Fibroblast of lung (primary cell): ENCODE measurements at regions not wholly inside any gene's neighbourhood (a gene's known extent, or its start where the extent isn't known, plus 50 kb on each side); places are given as distances from the start of the nearest gene placed in this dataset.

Experiments
- DNase-seq, 2 donors: peaks; one replicate each; pipeline versions ENCODE4 v3.0.0 to v3.0.0-alpha.2; 2010; ENCODE audit warnings: low read depth in 2 of 2
- H2AFZ ChIP-seq: 2 replicates; pipeline ENCODE4 v1.5.1; 2012; ENCODE audit warnings: low read length, control low read depth, inconsistent platforms
- H3K27ac ChIP-seq: 2 replicates; pipeline ENCODE4 v1.5.1; 2011; ENCODE audit warnings: low read length, control low read depth; ENCODE audit not compliant: insufficient read depth
- H3K27me3 ChIP-seq: 2 replicates; pipeline ENCODE4 v1.5.1; 2011; ENCODE audit warnings: mild to moderate bottlenecking, low read length; ENCODE audit not compliant: control insufficient read depth, insufficient read depth
- H3K36me3 ChIP-seq: 2 replicates; pipeline ENCODE4 v1.5.1; 2011; ENCODE audit warnings: low read length; ENCODE audit not compliant: control insufficient read depth, insufficient read depth
- H3K4me1 ChIP-seq: 2 replicates; pipeline ENCODE4 v1.5.1; 2011; ENCODE audit warnings: low read length; ENCODE audit not compliant: control insufficient read depth, insufficient read depth; ENCODE audit errors: extremely low read depth
- H3K4me2 ChIP-seq: 2 replicates; pipeline ENCODE4 v1.5.1; 2011; ENCODE audit warnings: low read length, control low read depth; ENCODE audit not compliant: insufficient read depth; ENCODE audit errors: extremely low read depth
- H3K4me3 ChIP-seq, 4 experiments: fragments of 200-600 bp in 1 of 4; sonication (generic) in 1 of 4; replicated peaks in 1 of 4; 2 replicates each; pipeline ENCODE4 v1.5.1; 2011 to 2016; ENCODE audit warnings: low read length in 4 of 4, low read depth in 3 of 4, mild to moderate bottlenecking in 3 of 4, control low read depth in 2 of 4, inconsistent platforms in 1 of 4, mixed read lengths in 1 of 4; ENCODE audit not compliant: insufficient read depth in 1 of 4; ENCODE audit errors: control extremely low read depth in 1 of 4
- H3K79me2 ChIP-seq: 2 replicates; pipeline ENCODE4 v1.5.1; 2012; ENCODE audit warnings: mild to moderate bottlenecking, low read length, inconsistent platforms; ENCODE audit not compliant: control insufficient read depth, insufficient read depth
- H3K9ac ChIP-seq: 2 replicates; pipeline ENCODE4 v1.5.1; 2011; ENCODE audit warnings: mild to moderate bottlenecking, low read length, control low read depth; ENCODE audit not compliant: insufficient read depth
- H3K9me3 ChIP-seq: 2 replicates; pipeline ENCODE4 v1.5.1; 2012; ENCODE audit warnings: low read depth, low read length; ENCODE audit not compliant: control insufficient read depth, insufficient read depth
- H4K20me1 ChIP-seq: 2 replicates; pipeline ENCODE4 v1.5.1; 2011; ENCODE audit warnings: low read length; ENCODE audit not compliant: control insufficient read depth, insufficient read depth; ENCODE audit errors: extremely low read depth
- EZH2 ChIP-seq: IDR thresholded peaks from 2 replicates; pipeline ENCODE4 v1.5.1; 2012; ENCODE audit warnings: low read length, control low read depth, mild to moderate bottlenecking; ENCODE audit errors: missing control alignments
- TF ChIP-seq, protein P1 (sequence below), 2 donors: IDR thresholded peaks in 1 of 2; conservative IDR thresholded peaks in 1 of 2; 1 replicate in 1 of 2; 2 replicates in 1 of 2; pipeline ENCODE4 v1.5.1; 2011 to 2012; ENCODE audit warnings: low read length in 2 of 2, control low read depth in 1 of 2, inconsistent platforms in 1 of 2, low read depth in 1 of 2, mild to moderate bottlenecking in 1 of 2

DNA sequence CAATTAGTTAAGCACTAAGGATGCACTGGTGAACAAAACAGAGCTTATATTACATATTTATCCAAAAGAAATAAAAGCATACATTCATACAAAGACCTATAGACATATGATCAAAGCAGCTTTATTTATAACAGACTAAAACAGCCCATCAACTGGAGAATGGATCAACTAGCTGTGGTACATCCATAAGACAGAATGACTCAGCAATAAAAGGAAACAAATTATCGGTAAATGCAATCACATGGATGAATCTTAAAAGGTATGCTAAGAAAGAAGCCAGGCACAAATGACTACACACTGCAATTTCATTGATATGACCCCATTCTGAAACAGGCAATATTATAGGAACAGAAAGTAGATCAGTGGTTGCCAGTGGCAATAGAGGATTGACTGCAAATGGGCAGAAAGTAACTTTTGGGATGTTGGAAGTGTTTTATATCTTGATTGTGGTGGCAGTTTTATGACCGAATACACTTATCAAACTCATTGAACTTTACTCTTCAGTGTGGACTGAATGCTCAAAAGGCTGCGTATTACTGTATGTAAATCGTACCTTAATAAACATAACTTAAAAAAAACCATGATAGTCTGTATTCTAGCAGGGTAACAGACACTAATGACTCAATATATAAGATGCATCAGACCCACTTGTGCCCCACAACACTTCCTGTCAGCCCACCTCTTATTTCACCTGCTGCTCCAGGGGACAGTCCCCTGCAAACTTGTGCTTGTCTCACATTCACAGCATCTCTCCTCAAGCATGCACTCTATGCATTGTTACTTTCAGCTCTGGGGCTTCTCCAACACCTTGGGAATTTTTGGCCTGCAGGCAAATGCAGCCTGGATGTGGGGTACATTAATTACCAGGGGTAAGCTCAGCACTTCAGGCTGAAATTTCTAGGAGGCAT lies 59.1 kb downstream of the MID1IP1 start:
- no peak for TF ChIP-seq EZH2
- H3K4me3 ChIP-seq = no peak overlapping the region

DNA sequence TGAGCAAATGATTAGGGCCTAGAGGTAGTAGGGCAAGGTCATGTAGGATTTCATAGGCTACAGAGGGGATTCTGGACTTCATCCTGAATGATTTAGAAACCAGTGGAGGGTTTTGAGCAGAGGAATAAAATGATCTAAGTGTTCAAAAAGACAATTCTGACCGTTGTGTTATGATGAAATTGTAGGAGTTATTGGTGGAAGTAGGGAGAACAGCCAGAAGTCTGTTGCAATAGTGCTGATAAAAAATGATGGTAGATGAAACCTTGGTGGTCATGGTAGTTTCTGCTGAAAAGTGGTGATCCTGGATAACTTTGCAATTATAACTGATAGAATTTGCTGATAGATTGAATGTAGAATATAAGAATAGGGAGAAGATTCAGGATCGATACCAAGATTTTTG lies 60.2 kb downstream of the MID1IP1 start:
- H3K9me3 ChIP-seq = no peaks in the 10 kb centered on the region
- no peaks in the 10 kb centered on the region for H3K36me3 ChIP-seq
- H3K4me1 ChIP-seq = no peaks in the 10 kb centered on the region
- no peak for TF ChIP-seq EZH2
- TF ChIP-seq, protein P1, sequence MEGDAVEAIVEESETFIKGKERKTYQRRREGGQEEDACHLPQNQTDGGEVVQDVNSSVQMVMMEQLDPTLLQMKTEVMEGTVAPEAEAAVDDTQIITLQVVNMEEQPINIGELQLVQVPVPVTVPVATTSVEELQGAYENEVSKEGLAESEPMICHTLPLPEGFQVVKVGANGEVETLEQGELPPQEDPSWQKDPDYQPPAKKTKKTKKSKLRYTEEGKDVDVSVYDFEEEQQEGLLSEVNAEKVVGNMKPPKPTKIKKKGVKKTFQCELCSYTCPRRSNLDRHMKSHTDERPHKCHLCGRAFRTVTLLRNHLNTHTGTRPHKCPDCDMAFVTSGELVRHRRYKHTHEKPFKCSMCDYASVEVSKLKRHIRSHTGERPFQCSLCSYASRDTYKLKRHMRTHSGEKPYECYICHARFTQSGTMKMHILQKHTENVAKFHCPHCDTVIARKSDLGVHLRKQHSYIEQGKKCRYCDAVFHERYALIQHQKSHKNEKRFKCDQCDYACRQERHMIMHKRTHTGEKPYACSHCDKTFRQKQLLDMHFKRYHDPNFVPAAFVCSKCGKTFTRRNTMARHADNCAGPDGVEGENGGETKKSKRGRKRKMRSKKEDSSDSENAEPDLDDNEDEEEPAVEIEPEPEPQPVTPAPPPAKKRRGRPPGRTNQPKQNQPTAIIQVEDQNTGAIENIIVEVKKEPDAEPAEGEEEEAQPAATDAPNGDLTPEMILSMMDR (conservative IDR thresholded peaks at IDR 0.05 in 1 of 2, IDR thresholded peaks at IDR 0.05 in 1 of 2; ENCODE audit: low read depth in 1 of 2, low read length in 2 of 2) = no peak
- no peaks in the 10 kb centered on the region for H3K79me2 ChIP-seq
- no peak overlapping the region for H3K4me3 ChIP-seq
- H3K27me3 ChIP-seq = no peaks in the 10 kb centered on the region
- H3K27ac ChIP-seq = no peak overlapping the region
- H4K20me1 ChIP-seq = no peaks in the 10 kb centered on the region
- no peak overlapping the region for H3K9ac ChIP-seq
- H3K4me2 ChIP-seq = no peak overlapping the region
- peak in 1 of 2 donors; percentile 61 for DNase-seq
- H2AFZ ChIP-seq = no peak overlapping the region

More for the DNA sequence above, 59.1 kb downstream of the MID1IP1 start:
- Histone ChIP-seq H3K36me3 (no peaks in the 10 kb centered on the region), H3K4me1 (no peaks in the 10 kb centered on the region), H2AFZ (no peak overlapping the region), H3K4me2 (no peak overlapping the region), H3K27ac (no peak overlapping the region), H3K9ac (no peak overlapping the region), H3K27me3 (no peaks in the 10 kb centered on the region), H3K9me3 (no peaks in the 10 kb centered on the region), H4K20me1 (no peaks in the 10 kb centered on the region), H3K79me2 (no peaks in the 10 kb centered on the region)
- no peak for DNase-seq

DNA sequence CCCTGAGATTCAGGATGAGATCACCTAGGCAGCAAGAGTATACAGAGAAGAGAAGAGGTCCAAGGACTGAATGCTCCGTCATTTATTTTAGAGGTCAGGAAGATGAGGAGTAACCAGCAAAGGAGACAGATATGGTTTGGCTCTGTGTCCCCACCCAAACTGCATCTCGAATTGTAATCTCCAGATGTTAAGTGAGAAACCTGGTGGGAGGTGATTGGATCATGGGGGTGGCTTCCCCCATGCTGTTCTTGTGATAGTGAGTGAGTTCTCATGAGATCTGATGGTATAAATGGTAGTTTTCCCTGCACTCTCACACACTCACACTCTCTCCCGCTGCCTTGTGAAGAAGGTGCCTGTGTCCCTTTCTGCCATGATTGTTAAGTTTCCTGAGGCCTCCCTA lies 60.8 kb downstream of the MID1IP1 start:
- no peak overlapping the region for H3K4me2 ChIP-seq
- H3K27ac ChIP-seq = no peak overlapping the region
- H4K20me1 ChIP-seq = no peaks in the 10 kb centered on the region
- no peaks in the 10 kb centered on the region for H3K79me2 ChIP-seq
- no peak overlapping the region for H3K4me3 ChIP-seq
- TF ChIP-seq, protein P1 (conservative IDR thresholded peaks at IDR 0.05 in 1 of 2, IDR thresholded peaks at IDR 0.05 in 1 of 2; ENCODE audit: low read depth in 1 of 2, low read length in 2 of 2) = no peak
- TF ChIP-seq EZH2 = no peak
- no peaks in the 10 kb centered on the region for H3K4me1 ChIP-seq
- H3K9ac ChIP-seq = no peak overlapping the region
- H3K36me3 ChIP-seq = no peaks in the 10 kb centered on the region
- no peak overlapping the region for H2AFZ ChIP-seq
- H3K9me3 ChIP-seq = no peaks in the 10 kb centered on the region
- H3K27me3 ChIP-seq = no peaks in the 10 kb centered on the region
- no peak for DNase-seq
